ENCODE measurements at regions not wholly inside any gene's neighbourhood (a gene's known extent, or its start where the extent isn't known, plus 50 kb on each side); places are given as distances from the start of the nearest gene placed in this dataset.

DNA sequence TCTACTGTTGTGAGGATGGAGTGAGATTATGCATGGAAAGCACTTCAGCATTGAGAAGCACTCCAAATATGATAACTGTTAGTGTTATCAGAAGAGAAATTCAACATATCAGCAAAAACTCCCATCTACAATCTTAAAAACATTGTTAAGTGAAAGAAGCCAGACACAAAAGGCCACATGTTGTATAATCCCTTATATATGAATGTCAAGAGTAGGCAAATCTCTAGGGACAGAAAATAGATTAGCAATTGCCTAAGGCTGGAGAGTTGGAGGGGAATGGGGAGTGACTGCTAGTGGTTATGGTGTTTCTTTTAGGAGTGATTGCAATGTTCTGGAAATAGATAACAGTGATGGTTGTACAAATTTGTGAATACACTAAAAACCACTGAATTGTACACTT, 122.5 kb upstream of the LNX1 start:
- no peak for DNase-seq (ENCODE audit: low spot score)
- Histone ChIP-seq H4K20me1 (ENCODE audit: insufficient read depth, poor library complexity, severe bottlenecking) (no peaks in the 10 kb centered on the region), H3K9me3 (ENCODE audit: low read depth) (no peaks in the 10 kb centered on the region), H3K4me3 (no peak overlapping the region), H3K79me2 (no peaks in the 10 kb centered on the region), H3K9me2 (replicated peaks; ENCODE audit: insufficient read depth) (no peaks in the 10 kb centered on the region), H3K27ac (peak overlapping the region; percentile 15), H3K4me2 (no peak overlapping the region), H3K4me1 (ENCODE audit: insufficient read depth) (peaks cover 12% of the 10 kb centered on the region), H3K36me3 (replicated peaks; ENCODE audit: insufficient read depth, low read depth) (no peaks in the 10 kb centered on the region), H2AFZ (no peak overlapping the region), H3K27me3 (no peaks in the 10 kb centered on the region)
- TF ChIP-seq EZH2phosphoT487 (IDR thresholded peaks at IDR 0.05; ENCODE audit: low read depth, severe bottlenecking, unreplicated experiment) (no peak), EZH2 (IDR thresholded peaks at IDR 0.05; ENCODE audit: borderline replicate concordance) (no peak)
- TF ChIP-seq, protein P1, sequence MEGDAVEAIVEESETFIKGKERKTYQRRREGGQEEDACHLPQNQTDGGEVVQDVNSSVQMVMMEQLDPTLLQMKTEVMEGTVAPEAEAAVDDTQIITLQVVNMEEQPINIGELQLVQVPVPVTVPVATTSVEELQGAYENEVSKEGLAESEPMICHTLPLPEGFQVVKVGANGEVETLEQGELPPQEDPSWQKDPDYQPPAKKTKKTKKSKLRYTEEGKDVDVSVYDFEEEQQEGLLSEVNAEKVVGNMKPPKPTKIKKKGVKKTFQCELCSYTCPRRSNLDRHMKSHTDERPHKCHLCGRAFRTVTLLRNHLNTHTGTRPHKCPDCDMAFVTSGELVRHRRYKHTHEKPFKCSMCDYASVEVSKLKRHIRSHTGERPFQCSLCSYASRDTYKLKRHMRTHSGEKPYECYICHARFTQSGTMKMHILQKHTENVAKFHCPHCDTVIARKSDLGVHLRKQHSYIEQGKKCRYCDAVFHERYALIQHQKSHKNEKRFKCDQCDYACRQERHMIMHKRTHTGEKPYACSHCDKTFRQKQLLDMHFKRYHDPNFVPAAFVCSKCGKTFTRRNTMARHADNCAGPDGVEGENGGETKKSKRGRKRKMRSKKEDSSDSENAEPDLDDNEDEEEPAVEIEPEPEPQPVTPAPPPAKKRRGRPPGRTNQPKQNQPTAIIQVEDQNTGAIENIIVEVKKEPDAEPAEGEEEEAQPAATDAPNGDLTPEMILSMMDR (IDR thresholded peaks at IDR 0.05; ENCODE audit: poor library complexity) = no peak

DNA sequence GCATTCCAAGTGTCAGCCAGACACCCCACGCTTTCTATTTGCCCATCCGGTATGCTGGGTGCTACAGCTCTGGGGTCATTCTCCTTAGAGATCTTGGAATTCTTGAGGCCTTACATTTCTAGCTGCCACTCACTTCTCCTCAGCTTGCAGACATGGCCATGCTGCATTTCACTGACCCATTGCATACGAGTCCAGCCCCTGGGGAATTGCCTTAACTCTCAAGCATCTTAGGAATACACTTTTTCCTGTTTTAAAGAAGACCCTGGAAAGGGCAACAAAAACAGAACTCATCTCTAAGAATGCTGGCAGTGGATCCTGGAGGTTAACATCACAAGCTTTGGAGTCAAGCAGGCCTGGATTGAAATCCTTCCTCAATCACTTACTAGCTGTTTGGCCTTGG, 122.0 kb upstream of the LNX1 start:
- H2AFZ ChIP-seq = no peak overlapping the region
- H4K20me1 ChIP-seq (ENCODE audit: insufficient read depth, poor library complexity, severe bottlenecking) = no peaks in the 10 kb centered on the region
- no peak for DNase-seq (ENCODE audit: low spot score)
- no peaks in the 10 kb centered on the region for H3K9me2 ChIP-seq (replicated peaks; ENCODE audit: insufficient read depth)
- no peak overlapping the region for H3K4me2 ChIP-seq
- H3K36me3 ChIP-seq (replicated peaks; ENCODE audit: insufficient read depth, low read depth) = no peaks in the 10 kb centered on the region
- peak overlapping the region; percentile 15 for H3K27ac ChIP-seq
- H3K4me1 ChIP-seq (ENCODE audit: insufficient read depth) = peaks cover 12% of the 10 kb centered on the region
- no peak for TF ChIP-seq EZH2 (IDR thresholded peaks at IDR 0.05; ENCODE audit: borderline replicate concordance)
- H3K4me3 ChIP-seq = no peak overlapping the region
- H3K27me3 ChIP-seq = no peaks in the 10 kb centered on the region
- WGBS (ENCODE audit: low lambda C conversion rate, missing lambda C conversion rate) = 85% methylated on average over 3 of the region's 3 CpGs
- H3K9me3 ChIP-seq (ENCODE audit: low read depth) = no peaks in the 10 kb centered on the region
- no peaks in the 10 kb centered on the region for H3K79me2 ChIP-seq

DNA sequence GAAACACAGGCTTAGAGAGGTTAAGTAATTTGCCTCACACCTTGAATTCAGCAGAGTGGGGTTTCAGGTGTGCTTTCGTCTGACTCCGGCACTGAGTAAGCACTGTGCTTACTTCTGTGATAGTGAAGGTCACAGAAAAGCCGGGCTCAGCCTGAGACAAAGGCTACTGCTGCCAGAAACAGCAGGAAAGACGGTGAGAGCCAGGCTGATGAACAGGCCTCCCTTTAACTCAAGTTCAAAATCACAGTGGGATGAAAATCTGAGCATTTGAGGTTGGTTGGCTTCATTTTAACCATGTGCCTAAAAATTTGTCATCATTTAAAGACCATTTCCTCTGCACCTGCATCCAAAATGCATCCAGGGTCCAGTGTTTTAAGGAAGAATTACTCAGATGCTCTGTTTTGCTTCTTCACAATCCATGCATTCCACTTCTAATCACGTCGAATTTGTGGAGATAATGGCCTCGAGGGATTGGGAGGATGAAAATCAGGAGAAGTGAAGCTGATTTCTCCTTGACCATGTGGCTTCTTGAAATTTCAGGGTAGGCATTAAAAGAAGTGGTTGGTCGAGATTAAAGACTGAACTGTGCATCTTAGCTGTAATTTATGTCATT, 121.2 kb upstream of the LNX1 start:
- no peaks in the 10 kb centered on the region for H3K9me3 ChIP-seq (ENCODE audit: low read depth)
- H3K36me3 ChIP-seq (replicated peaks; ENCODE audit: insufficient read depth, low read depth) = no peaks in the 10 kb centered on the region
- DNase-seq (ENCODE audit: low spot score) = no peak
- no peak overlapping the region for H3K4me2 ChIP-seq
- H3K79me2 ChIP-seq = no peaks in the 10 kb centered on the region
- TF ChIP-seq EZH2 (IDR thresholded peaks at IDR 0.05; ENCODE audit: borderline replicate concordance) (no peak), EZH2phosphoT487 (IDR thresholded peaks at IDR 0.05; ENCODE audit: low read depth, severe bottlenecking, unreplicated experiment) (no peak)
- TF ChIP-seq, protein P1 (IDR thresholded peaks at IDR 0.05; ENCODE audit: poor library complexity) = no peak
- H3K4me1 ChIP-seq (ENCODE audit: insufficient read depth) = peaks cover 12% of the 10 kb centered on the region
- H3K4me3 ChIP-seq = no peak overlapping the region
- no peaks in the 10 kb centered on the region for H3K9me2 ChIP-seq (replicated peaks; ENCODE audit: insufficient read depth)
- no peak overlapping the region for H3K27ac ChIP-seq
- H3K27me3 ChIP-seq = no peaks in the 10 kb centered on the region
- WGBS (ENCODE audit: low lambda C conversion rate, missing lambda C conversion rate) = 31% methylated on average over 8 of the region's 8 CpGs
- H2AFZ ChIP-seq = no peak overlapping the region
- no peaks in the 10 kb centered on the region for H4K20me1 ChIP-seq (ENCODE audit: insufficient read depth, poor library complexity, severe bottlenecking)

DNA sequence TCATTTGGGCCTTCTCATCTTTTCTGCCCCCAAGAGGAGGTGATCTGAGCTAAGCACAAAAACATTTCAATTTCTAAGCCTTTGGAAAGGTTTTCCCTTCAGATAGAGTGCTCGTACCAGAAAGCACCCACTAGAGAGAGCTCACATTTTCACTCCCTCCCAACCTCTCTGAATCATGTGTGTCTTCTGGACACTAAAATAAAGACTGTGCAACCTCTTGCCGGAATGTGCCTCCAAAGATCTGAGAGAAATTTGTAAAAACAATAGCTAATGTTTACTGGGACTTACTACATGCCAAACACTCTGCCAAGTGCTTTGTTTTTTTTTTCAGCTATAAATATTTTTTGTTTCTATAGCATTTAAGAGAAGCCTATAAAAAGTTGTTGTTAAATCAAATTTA, 120.6 kb upstream of the LNX1 start:
- TF ChIP-seq, protein P1 (IDR thresholded peaks at IDR 0.05; ENCODE audit: poor library complexity) = no peak
- TF ChIP-seq EZH2phosphoT487 (IDR thresholded peaks at IDR 0.05; ENCODE audit: low read depth, severe bottlenecking, unreplicated experiment) (no peak), EZH2 (IDR thresholded peaks at IDR 0.05; ENCODE audit: borderline replicate concordance) (no peak)
- Histone ChIP-seq H3K27me3 (no peaks in the 10 kb centered on the region), H3K4me3 (no peak overlapping the region), H3K9me3 (ENCODE audit: low read depth) (no peaks in the 10 kb centered on the region), H3K9me2 (replicated peaks; ENCODE audit: insufficient read depth) (no peaks in the 10 kb centered on the region), H3K36me3 (replicated peaks; ENCODE audit: insufficient read depth, low read depth) (no peaks in the 10 kb centered on the region), H3K4me1 (ENCODE audit: insufficient read depth) (peaks cover 12% of the 10 kb centered on the region), H3K4me2 (no peak overlapping the region), H3K27ac (no peak overlapping the region), H2AFZ (no peak overlapping the region), H4K20me1 (ENCODE audit: insufficient read depth, poor library complexity, severe bottlenecking) (no peaks in the 10 kb centered on the region), H3K79me2 (no peaks in the 10 kb centered on the region)
- 67% methylated on average over 2 of the region's 2 CpGs for WGBS (ENCODE audit: low lambda C conversion rate, missing lambda C conversion rate)
- DNase-seq (ENCODE audit: low spot score) = no peak

Data from hepatocyte (in vitro differentiated cells).